DMS 273 treated with DMSO at 0.1 percent for 48 hours (cell line): ENCODE measurements at regions not wholly inside any gene's neighbourhood (a gene's known extent, or its start where the extent isn't known, plus 50 kb on each side); places are given as distances from the start of the nearest gene placed in this dataset.

Experiments used
- DNase-seq: peaks from one replicate; lab custom pipeline; 2025; lab: John Stamatoyannopoulos, UW

GRCh38 chr6:30396833-30397479 lies 52.0 kb downstream of the RPP21 start:
- no peak for DNase-seq

- no peak for DNase-seq
Observed at GRCh38 chr6:30397697-30398096, 52.7 kb downstream of the RPP21 start.

GRCh38 chr6:30399390-30400058 lies 54.6 kb downstream of the RPP21 start:
- no peak for DNase-seq

GRCh38 chr6:30405934-30406333 lies 61.0 kb downstream of the RPP21 start:
- DNase-seq: no peak

GRCh38 chr6:30409184-30409583 lies 64.2 kb downstream of the RPP21 start:
- DNase-seq: no peak

GRCh38 chr6:30411515-30412207 lies 66.7 kb downstream of the RPP21 start:
- peak; percentile 2 for DNase-seq

GRCh38 chr6:30418448-30418847 lies 70.9 kb upstream of the HLA-E start:
- no peak for DNase-seq

GRCh38 chr6:30424549-30424948 lies 64.8 kb upstream of the HLA-E start:
- no peak for DNase-seq
